ENCODE measurements at regions not wholly inside any gene's neighbourhood (a gene's known extent, or its start where the extent isn't known, plus 50 kb on each side); places are given as distances from the start of the nearest gene placed in this dataset.

GRCh38 chr13:89541091-89542030 lies 1806.1 kb upstream of the MIR17HG start:
- no peaks in the 10 kb centered on the region for H3K79me2 ChIP-seq (ENCODE audit: low read depth)
- H2AFZ ChIP-seq = no peak overlapping the region
- no peaks in the 10 kb centered on the region for H3K9me2 ChIP-seq (ENCODE audit: insufficient read depth)
- H3K4me3 ChIP-seq = no peak overlapping the region
- no peak overlapping the region for H3K4me2 ChIP-seq
- no peaks in the 10 kb centered on the region for H3K36me3 ChIP-seq (ENCODE audit: low read depth)
- H4K20me1 ChIP-seq (ENCODE audit: insufficient read depth) = no peaks in the 10 kb centered on the region
- POLR2A ChIA-PET (ENCODE audit: unreplicated experiment) = no interaction called here
- no peak for DNase-seq
- no TSS peak for BruUV-seq (replicated peaks)
- no peak overlapping the region for H3K27ac ChIP-seq
- no peaks in the 10 kb centered on the region for H3K9me3 ChIP-seq (ENCODE audit: insufficient read depth, low read depth)
- H3F3A ChIP-seq (ENCODE audit: insufficient read depth, low read depth) = no peaks in the 10 kb centered on the region
- intact Hi-C loops (cut with micrococcal nuclease; ENCODE audit: unreplicated experiment) = no loop called here
- no peaks in the 10 kb centered on the region for H3K27me3 ChIP-seq (ENCODE audit: insufficient read depth, low read depth)
- TF ChIP-seq EZH2 (IDR thresholded peaks at IDR 0.05; ENCODE audit: low read depth) (no peak), CTCF (conservative IDR thresholded peaks at IDR 0.05) (no peak)
- H3K4me1 ChIP-seq (replicated peaks; ENCODE audit: insufficient read depth) = no peaks in the 10 kb centered on the region
- CTCF ChIA-PET = no interaction called here

DNA sequence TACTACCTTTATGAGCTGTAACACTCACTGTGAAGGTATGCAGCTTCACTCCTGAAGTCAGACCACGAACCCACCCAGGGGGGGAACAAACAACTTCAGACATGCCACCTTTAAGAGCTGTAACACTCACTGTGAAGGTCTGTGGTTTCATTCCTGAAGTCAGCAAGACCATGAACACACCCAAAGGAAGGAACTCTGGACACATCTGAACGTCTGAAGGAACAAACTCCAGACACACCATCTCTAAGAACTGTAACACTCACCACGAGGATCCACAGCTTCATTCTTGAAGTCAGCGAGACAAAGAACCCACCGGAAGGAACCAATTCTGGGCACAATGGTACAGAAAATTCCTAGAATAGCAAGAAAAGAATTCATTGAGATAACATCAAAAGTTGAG lies 1796.5 kb upstream of the MIR17HG start:
- Histone ChIP-seq H3K9me2 (ENCODE audit: insufficient read depth) (no peaks in the 10 kb centered on the region), H3K4me2 (no peak overlapping the region), H3K4me1 (replicated peaks; ENCODE audit: insufficient read depth) (no peaks in the 10 kb centered on the region), H3F3A (ENCODE audit: insufficient read depth, low read depth) (no peaks in the 10 kb centered on the region), H3K4me3 (no peak overlapping the region), H4K20me1 (ENCODE audit: insufficient read depth) (no peaks in the 10 kb centered on the region), H3K36me3 (ENCODE audit: low read depth) (no peaks in the 10 kb centered on the region), H3K27ac (no peak overlapping the region), H3K27me3 (ENCODE audit: insufficient read depth, low read depth) (no peaks in the 10 kb centered on the region), H3K9me3 (ENCODE audit: insufficient read depth, low read depth) (no peaks in the 10 kb centered on the region), H2AFZ (peak overlapping the region; percentile 36; the same call in 1 of the 2 replicates), H3K79me2 (ENCODE audit: low read depth) (no peaks in the 10 kb centered on the region)
- CTCF ChIA-PET = no interaction called here
- peak in 1 of 2 experiments; percentile 20 for DNase-seq
- no TSS peak for BruUV-seq (replicated peaks)
- no peak for TF ChIP-seq CTCF (conservative IDR thresholded peaks at IDR 0.05)
- no peak for TF ChIP-seq EZH2 (IDR thresholded peaks at IDR 0.05; ENCODE audit: low read depth)
- POLR2A ChIA-PET (ENCODE audit: unreplicated experiment) = interaction anchor here (0.6 to 0.7 kb wide), 2 partner anchors 25 to 36 kb away, joined by 3 to 7 read pairs; no protein-coding TSS in a partner anchor
- intact Hi-C loops (cut with micrococcal nuclease; ENCODE audit: unreplicated experiment) = no loop called here

DNA sequence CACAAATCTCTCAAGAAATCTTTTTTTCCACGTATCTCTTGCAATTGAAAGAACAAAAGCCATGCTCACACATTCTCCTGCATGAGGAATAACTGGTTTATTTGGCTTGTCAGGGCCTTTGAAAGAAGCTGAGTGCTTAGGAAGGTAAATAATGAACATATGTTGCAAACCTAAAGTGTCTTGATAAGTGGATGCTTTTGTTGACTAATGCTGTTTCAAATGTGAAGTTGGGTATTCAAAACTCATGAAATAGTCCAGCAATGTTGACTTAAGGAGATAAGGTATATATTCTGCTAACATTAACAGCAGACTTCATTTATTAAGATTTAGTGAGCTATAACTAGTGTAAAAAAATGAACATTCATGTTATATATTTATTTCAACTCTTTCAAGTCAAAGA lies 1792.7 kb upstream of the MIR17HG start:
- Histone ChIP-seq H2AFZ (peak overlapping the region; percentile 70; the same call in 1 of the 2 replicates), H3K36me3 (ENCODE audit: low read depth) (no peaks in the 10 kb centered on the region), H4K20me1 (ENCODE audit: insufficient read depth) (no peaks in the 10 kb centered on the region), H3K4me3 (no peak overlapping the region), H3K9me3 (ENCODE audit: insufficient read depth, low read depth) (no peaks in the 10 kb centered on the region), H3K79me2 (ENCODE audit: low read depth) (no peaks in the 10 kb centered on the region), H3F3A (ENCODE audit: insufficient read depth, low read depth) (no peaks in the 10 kb centered on the region), H3K4me1 (replicated peaks; ENCODE audit: insufficient read depth) (no peaks in the 10 kb centered on the region), H3K27me3 (ENCODE audit: insufficient read depth, low read depth) (no peaks in the 10 kb centered on the region), H3K4me2 (no peak overlapping the region), H3K9me2 (ENCODE audit: insufficient read depth) (no peaks in the 10 kb centered on the region), H3K27ac (no peak overlapping the region)
- POLR2A ChIA-PET (ENCODE audit: unreplicated experiment) = no interaction called here
- DNase-seq = no peak
- CTCF ChIA-PET = interaction anchor here (0.6 kb wide), 1 partner anchor 769 kb away, joined by 4 read pairs; no protein-coding TSS in a partner anchor
- TF ChIP-seq EZH2 (IDR thresholded peaks at IDR 0.05; ENCODE audit: low read depth) (no peak), CTCF (conservative IDR thresholded peaks at IDR 0.05) (no peak)
- intact Hi-C loops (cut with micrococcal nuclease; ENCODE audit: unreplicated experiment) = no loop called here
- BruUV-seq (replicated peaks) = no TSS peak
